ENCODE measurements at regions not wholly inside any gene's neighbourhood (a gene's known extent, or its start where the extent isn't known, plus 50 kb on each side); places are given as distances from the start of the nearest gene placed in this dataset.

DNA sequence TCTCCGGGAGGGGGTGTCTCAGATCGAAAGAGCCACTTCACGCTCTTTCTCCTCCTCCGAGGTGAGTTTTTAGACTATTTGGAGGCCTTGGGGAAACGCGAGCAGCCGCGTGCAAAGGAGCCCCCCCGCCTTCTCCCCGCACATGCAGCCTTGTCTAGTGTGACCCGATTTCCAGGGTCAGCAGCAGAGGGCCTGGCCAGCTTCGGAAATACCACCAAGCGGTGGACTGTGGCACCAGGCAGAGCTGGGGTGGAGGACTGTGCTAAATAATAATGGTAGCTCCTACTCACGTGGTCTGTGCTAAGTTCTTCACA is 79.3 kb upstream of the BCOR start (continued):
- TF ChIP-seq, protein P1, sequence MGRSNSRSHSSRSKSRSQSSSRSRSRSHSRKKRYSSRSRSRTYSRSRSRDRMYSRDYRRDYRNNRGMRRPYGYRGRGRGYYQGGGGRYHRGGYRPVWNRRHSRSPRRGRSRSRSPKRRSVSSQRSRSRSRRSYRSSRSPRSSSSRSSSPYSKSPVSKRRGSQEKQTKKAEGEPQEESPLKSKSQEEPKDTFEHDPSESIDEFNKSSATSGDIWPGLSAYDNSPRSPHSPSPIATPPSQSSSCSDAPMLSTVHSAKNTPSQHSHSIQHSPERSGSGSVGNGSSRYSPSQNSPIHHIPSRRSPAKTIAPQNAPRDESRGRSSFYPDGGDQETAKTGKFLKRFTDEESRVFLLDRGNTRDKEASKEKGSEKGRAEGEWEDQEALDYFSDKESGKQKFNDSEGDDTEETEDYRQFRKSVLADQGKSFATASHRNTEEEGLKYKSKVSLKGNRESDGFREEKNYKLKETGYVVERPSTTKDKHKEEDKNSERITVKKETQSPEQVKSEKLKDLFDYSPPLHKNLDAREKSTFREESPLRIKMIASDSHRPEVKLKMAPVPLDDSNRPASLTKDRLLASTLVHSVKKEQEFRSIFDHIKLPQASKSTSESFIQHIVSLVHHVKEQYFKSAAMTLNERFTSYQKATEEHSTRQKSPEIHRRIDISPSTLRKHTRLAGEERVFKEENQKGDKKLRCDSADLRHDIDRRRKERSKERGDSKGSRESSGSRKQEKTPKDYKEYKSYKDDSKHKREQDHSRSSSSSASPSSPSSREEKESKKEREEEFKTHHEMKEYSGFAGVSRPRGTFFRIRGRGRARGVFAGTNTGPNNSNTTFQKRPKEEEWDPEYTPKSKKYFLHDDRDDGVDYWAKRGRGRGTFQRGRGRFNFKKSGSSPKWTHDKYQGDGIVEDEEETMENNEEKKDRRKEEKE (IDR thresholded peaks at IDR 0.05) = no peak
- TF ChIP-seq ZNF24 (IDR thresholded peaks at IDR 0.05) = no peak
- no peak for TF ChIP-seq TCF7 (IDR thresholded peaks at IDR 0.05; ENCODE audit: borderline replicate concordance)
- TF ChIP-seq ATF3 (IDR thresholded peaks at IDR 0.05; ENCODE audit: borderline replicate concordance, extremely low read depth, low read depth, low read length) = no peak
- TF ChIP-seq TBL1XR1 (IDR thresholded peaks at IDR 0.05; ENCODE audit: low read depth, low read length) = no peak
- no peak for TF ChIP-seq ZBTB11 (CRISPR knock-in tag; IDR thresholded peaks at IDR 0.05)
- no peak for TF ChIP-seq NFXL1 (IDR thresholded peaks at IDR 0.05; ENCODE audit: borderline replicate concordance)
